Testis (tissue), 2 donors: ENCODE measurements at regions not wholly inside any gene's neighbourhood (a gene's known extent, or its start where the extent isn't known, plus 50 kb on each side); places are given as distances from the start of the nearest gene placed in this dataset.

Experiments
- CTCF ChIP-seq, 3 experiments: fragments of 450-650 bp in 2 of 3; fragments of 200-600 bp in 1 of 3; sonication (generic) in 1 of 3; IDR thresholded peaks; one replicate each; pipeline ENCODE4 v1.5.1; 2016 to 2019; ENCODE audit warnings: antibody characterized with exemption in 3 of 3, mild to moderate bottlenecking in 2 of 3, moderate library complexity in 1 of 3
- POLR2A ChIP-seq: fragments of 450-650 bp; IDR thresholded peaks from one replicate; pipeline ENCODE4 v1.6.1; 2017; ENCODE audit warnings: antibody characterized with exemption, mild to moderate bottlenecking, moderate library complexity

DNA sequence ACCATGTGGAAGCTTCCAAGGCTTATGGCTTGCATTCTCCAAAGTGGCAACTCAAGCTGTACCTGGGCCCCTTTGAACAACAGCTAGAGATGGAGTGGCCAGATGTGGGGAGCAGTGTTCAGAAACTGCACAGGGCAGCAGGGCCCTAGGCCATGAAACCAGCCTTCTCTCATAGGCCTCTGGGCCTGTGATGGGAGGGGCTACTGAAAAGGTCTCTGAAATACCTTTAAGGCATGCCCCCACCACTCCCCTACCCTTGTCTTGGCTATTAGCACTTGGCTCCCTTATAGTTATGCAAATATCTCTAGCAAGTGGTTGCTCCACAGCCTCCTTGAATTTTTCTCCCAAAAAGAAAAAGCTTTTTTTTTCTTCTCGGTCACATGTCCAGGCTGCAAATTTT lies 1014.6 kb downstream of the DTWD2 start:
- TF ChIP-seq CTCF (IDR thresholded peaks at IDR 0.05) (no peak), POLR2A (no peak)
